NCI-H2081 treated with DMSO at 0.1 percent for 48 hours (cell line): ENCODE measurements at regions not wholly inside any gene's neighbourhood (a gene's known extent, or its start where the extent isn't known, plus 50 kb on each side); places are given as distances from the start of the nearest gene placed in this dataset.
"Not testable (repeated sequence)": the region's sequence is repeated elsewhere in the genome, so short reads cannot be mapped to it uniquely, and the experiment has no call there.

Experiments used
- DNase-seq: peaks from one replicate; lab custom pipeline; 2025; lab: John Stamatoyannopoulos, UW

- no peak for DNase-seq
These were observed 530.7 kb upstream of the ADGRL2 start for GRCh38 chr1:81270051-81270450.

- no peak for DNase-seq
These were observed 535.8 kb upstream of the ADGRL2 start for GRCh38 chr1:81264976-81265375.

- no peak for DNase-seq
These were observed 540.9 kb upstream of the ADGRL2 start for GRCh38 chr1:81259625-81260411.

- DNase-seq = no peak
These were observed 546.2 kb upstream of the ADGRL2 start for GRCh38 chr1:81254560-81254959.

- DNase-seq = no peak
These were observed 546.7 kb upstream of the ADGRL2 start for GRCh38 chr1:81254068-81254467.

- no peak for DNase-seq
These were observed 548.1 kb upstream of the ADGRL2 start for GRCh38 chr1:81252471-81253151.

GRCh38 chr1:81250825-81251224, 549.9 kb upstream of the ADGRL2 start:
- not testable (repeated sequence) for DNase-seq

- DNase-seq = not testable (repeated sequence)
These were observed 555.5 kb upstream of the ADGRL2 start for GRCh38 chr1:81245084-81245715.

- not testable (repeated sequence) for DNase-seq
These were observed 556.1 kb upstream of the ADGRL2 start for GRCh38 chr1:81244612-81245011.

GRCh38 chr1:81242103-81242502, 558.6 kb upstream of the ADGRL2 start:
- no peak for DNase-seq

GRCh38 chr1:81238129-81238528, 562.6 kb upstream of the ADGRL2 start:
- DNase-seq = no peak

- no peak for DNase-seq
These were observed 563.2 kb upstream of the ADGRL2 start for GRCh38 chr1:81237473-81238089.

GRCh38 chr1:81234237-81234636, 566.5 kb upstream of the ADGRL2 start:
- DNase-seq = no peak

GRCh38 chr1:81233591-81233990, 567.1 kb upstream of the ADGRL2 start:
- DNase-seq = no peak

GRCh38 chr1:81232420-81232819, 568.3 kb upstream of the ADGRL2 start:
- DNase-seq = no peak

- no peak for DNase-seq
These were observed 569.0 kb upstream of the ADGRL2 start for GRCh38 chr1:81231729-81232038.

- DNase-seq = no peak
These were observed 569.6 kb upstream of the ADGRL2 start for GRCh38 chr1:81230983-81231728.

GRCh38 chr1:81228926-81229325, 571.8 kb upstream of the ADGRL2 start:
- no peak for DNase-seq

- DNase-seq = no peak
These were observed 574.2 kb upstream of the ADGRL2 start for GRCh38 chr1:81226603-81226928.

- no peak for DNase-seq
These were observed 574.7 kb upstream of the ADGRL2 start for GRCh38 chr1:81225789-81226602.

GRCh38 chr1:81224222-81224621, 576.5 kb upstream of the ADGRL2 start:
- no peak for DNase-seq
